NCI-H187 treated with DMSO at 0.1 percent for 48 hours (cell line): ENCODE measurements at regions not wholly inside any gene's neighbourhood (a gene's known extent, or its start where the extent isn't known, plus 50 kb on each side); places are given as distances from the start of the nearest gene placed in this dataset.
"Not testable (repeated sequence)": the region's sequence is repeated elsewhere in the genome, so short reads cannot be mapped to it uniquely, and the experiment has no call there.

Experiments used
- DNase-seq: peaks from one replicate; lab custom pipeline; 2025; lab: John Stamatoyannopoulos, UW

GRCh38 chr10:130660266-130660665 lies 524.1 kb downstream of the GLRX3 start:
- no peak for DNase-seq

GRCh38 chr10:130661419-130661818 lies 525.2 kb downstream of the GLRX3 start:
- DNase-seq, result no peak

GRCh38 chr10:130662775-130663174 lies 526.6 kb downstream of the GLRX3 start:
- no peak for DNase-seq

GRCh38 chr10:130664526-130664925 lies 528.3 kb downstream of the GLRX3 start:
- DNase-seq, result no peak

GRCh38 chr10:130666215-130666614 lies 530.0 kb downstream of the GLRX3 start:
- no peak for DNase-seq

- no peak for DNase-seq
Observed at GRCh38 chr10:130686689-130687300, 550.6 kb downstream of the GLRX3 start.

- no peak for DNase-seq
Observed at GRCh38 chr10:130687566-130687965, 551.4 kb downstream of the GLRX3 start.

- DNase-seq, result no peak
Observed at GRCh38 chr10:130689743-130690626, 553.8 kb downstream of the GLRX3 start.

GRCh38 chr10:130691776-130692175 lies 555.6 kb downstream of the GLRX3 start:
- no peak for DNase-seq

GRCh38 chr10:130696870-130697269 lies 560.7 kb downstream of the GLRX3 start:
- no peak for DNase-seq

- no peak for DNase-seq
Observed at GRCh38 chr10:130707389-130707979, 571.3 kb downstream of the GLRX3 start.

- no peak for DNase-seq
Observed at GRCh38 chr10:130708465-130709070, 572.4 kb downstream of the GLRX3 start.

- no peak for DNase-seq
Observed at GRCh38 chr10:130709415-130709814, 573.2 kb downstream of the GLRX3 start.

- no peak for DNase-seq
Observed at GRCh38 chr10:130711072-130711471, 574.9 kb downstream of the GLRX3 start.

GRCh38 chr10:130713135-130713534 lies 576.9 kb downstream of the GLRX3 start:
- no peak for DNase-seq

- DNase-seq, result no peak
Observed at GRCh38 chr10:130713731-130714130, 577.5 kb downstream of the GLRX3 start.

- no peak for DNase-seq
Observed at GRCh38 chr10:130714742-130715467, 578.7 kb downstream of the GLRX3 start.

GRCh38 chr10:130715686-130716670 lies 579.8 kb downstream of the GLRX3 start:
- DNase-seq, result no peak

GRCh38 chr10:130717083-130717482 lies 580.9 kb downstream of the GLRX3 start:
- DNase-seq, result no peak

GRCh38 chr10:130718744-130719447 lies 582.7 kb downstream of the GLRX3 start:
- DNase-seq, result not testable (repeated sequence)
